HG02571 (cell line): ENCODE measurements at regions not wholly inside any gene's neighbourhood (a gene's known extent, or its start where the extent isn't known, plus 50 kb on each side); places are given as distances from the start of the nearest gene placed in this dataset.

Source experiments
- ATAC-seq: cut with Tn5 transposase; IDR thresholded peaks from one replicate; pipeline ENCODE4 v1.9.1; 2021; ENCODE audit warnings: mild to moderate bottlenecking, moderate library complexity; ENCODE audit not compliant: unreplicated experiment

GRCh38 chr2:195021711-195022507 is 635.1 kb upstream of the SLC39A10 start:
- ATAC-seq: peak; percentile 62

DNA sequence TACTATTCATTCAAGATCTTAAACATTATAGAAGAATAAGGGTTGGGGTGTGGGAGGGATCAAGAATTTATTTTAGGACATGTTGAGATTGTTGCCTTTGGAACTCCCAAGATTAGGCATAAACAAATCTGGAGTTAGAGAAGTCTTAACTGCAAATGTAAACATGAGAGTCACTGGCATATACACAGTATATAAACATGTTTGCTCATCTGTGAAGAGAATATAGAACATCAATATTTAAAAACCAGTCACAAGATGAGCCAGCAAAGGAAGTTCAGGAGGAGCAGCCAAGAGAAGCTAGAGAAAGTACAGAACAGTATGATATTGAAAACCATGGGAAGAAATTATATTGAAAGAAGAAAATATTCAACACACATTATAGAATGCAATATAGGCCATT is 638.6 kb upstream of the SLC39A10 start:
- ATAC-seq: no peak

DNA sequence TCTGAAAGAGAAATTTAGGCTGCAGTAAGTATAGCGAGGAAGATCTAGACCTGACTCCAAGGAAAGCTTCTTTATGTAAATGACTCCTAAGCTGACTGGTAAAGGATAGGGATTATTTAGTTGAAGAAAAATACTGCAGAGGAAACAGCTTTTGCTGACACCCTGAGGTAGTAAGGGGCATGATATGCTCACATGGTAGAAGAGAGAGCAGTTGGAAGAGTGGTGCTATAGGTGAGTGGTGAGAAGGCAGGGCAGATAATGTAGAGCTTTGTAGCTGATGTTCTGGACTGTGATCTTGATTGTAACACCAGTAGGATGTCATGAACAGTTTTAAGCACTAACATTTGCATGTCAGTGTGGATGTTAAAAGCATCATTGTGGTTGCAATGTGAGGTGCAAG is 639.1 kb upstream of the SLC39A10 start:
- ATAC-seq: no peak

DNA sequence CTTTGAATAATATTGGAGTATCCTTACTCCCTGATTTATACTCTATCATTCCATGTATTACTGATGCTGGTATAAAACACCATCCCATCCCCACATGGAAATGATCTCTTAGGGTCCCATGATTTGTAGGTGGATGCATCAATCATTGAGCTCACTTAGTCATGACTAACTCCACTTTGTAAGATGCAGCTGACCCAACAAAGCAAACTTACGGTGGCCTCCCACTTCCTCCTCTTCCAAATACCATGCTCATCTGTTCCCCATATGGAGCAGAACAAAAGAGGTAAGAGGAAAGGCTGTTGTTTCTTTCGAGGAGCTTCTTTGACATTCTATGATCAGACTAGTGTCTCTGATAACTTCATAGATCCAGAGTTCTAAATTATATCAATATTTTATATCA is 640.2 kb upstream of the SLC39A10 start:
- ATAC-seq: no peak

- no peak for ATAC-seq
Observed at GRCh38 chr2:195009202-195009601, 647.8 kb upstream of the SLC39A10 start.

- ATAC-seq: no peak
Observed at GRCh38 chr2:195006856-195007255, 650.2 kb upstream of the SLC39A10 start.

DNA sequence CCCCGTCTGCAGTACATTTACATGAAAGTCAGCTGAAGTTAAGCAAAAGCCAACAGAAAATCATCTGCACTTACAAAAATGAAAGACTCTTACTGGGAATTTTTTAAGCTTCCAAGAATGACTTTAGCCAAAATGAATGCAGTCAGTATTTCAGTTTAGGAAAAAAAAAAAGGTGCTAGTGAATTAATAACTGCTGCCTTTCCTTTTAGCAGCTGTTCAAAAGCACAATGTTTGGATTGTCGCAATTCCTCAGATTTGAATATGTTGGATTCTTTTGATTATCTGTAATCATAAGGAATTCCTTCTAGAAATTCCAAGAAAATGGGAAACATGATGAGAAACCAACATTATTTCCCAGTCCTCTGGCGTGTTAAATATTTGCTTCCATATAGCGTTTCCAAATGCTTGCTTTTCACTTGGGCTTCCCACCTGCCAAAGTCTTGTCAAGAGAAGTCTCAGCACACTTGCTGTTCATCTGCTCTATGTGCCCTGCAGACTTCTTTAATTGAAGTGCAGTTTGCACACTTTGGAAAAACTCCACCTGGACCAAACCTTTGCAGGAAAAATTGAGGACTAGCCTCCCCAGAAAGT is 653.0 kb upstream of the SLC39A10 start:
- ATAC-seq: no peak

- no peak for ATAC-seq
Observed at GRCh38 chr2:195001924-195002323, 655.1 kb upstream of the SLC39A10 start.

GRCh38 chr2:194999771-195000170 is 657.3 kb upstream of the SLC39A10 start:
- no peak for ATAC-seq

DNA sequence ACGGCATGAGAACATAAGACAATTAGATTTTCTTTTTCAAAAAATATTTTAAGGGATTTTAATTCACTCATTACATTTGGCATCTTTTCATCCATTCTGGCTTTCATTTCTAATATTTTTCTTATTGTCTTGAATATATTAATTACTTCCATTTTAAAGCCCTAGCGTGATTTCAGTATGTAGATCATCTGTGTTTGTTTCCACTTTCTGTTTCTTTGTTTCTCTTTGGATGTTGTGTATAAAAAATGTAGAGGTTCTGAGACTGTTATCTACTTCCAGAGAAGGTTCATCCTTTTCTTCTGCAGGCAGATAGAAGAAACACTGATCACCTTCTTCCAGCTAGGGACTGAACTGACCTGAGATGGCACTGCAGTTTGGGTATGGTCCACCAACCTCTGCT is 664.4 kb upstream of the SLC39A10 start:
- no peak for ATAC-seq

GRCh38 chr2:194985258-194985657 is 671.8 kb upstream of the SLC39A10 start:
- ATAC-seq: no peak

DNA sequence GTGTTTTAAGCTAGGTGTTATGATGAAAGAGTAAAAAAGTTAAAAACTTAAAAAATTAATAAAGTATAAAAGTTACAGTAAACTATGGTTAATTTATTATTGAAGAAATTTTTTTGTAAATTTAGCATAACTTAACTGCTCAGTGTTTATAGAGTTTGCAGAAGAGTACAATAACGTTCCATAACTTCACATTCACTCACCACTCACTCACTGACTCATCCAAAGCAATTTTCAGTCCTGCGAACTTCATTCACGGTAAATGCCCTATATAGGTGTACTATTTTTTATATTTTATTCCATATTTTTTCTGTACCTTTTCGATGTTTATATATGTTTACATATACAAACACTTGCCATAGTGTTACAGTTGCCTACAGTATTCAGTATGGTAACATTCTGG is 694.8 kb upstream of the SLC39A10 start:
- no peak for ATAC-seq

DNA sequence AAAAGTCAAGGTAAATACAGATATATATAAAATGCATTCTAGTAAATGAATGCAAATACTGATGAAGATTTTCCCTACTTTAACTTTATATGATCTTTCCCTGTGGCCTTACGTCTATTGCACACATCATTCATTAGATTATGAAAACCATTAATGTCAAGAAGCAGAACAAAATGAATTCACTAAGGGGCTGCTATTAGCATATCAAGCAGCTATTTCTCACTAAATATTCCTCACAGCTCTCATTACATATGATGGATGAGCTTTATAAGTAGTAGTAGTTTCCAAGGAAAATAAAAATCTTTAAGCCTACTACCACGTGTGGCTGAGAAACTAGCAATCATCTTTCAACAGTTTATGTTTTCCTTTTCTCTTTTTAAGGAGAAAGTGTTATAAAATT is 702.8 kb upstream of the SLC39A10 start:
- ATAC-seq: no peak

GRCh38 chr2:194946826-194947225 is 710.2 kb upstream of the SLC39A10 start:
- ATAC-seq: no peak

DNA sequence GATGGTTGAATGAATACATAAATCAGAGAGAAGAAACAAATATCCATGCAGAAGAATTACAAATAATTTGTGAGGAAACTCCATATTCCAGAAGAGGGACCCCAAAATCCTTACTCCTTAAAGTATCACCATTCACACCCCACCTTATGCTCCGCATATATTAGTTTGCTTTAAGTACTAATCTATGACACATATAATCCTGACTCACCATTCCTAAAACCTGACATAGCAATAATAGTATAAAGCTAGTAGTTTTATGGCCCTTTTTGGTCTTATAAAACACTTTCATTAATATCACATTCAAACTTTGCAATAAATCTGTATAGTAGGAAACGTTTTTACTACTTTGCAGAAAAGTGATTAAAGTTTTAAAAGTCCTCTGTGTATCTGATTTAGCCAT is 719.0 kb upstream of the SLC39A10 start:
- ATAC-seq: no peak

GRCh38 chr2:194927489-194927888 is 729.5 kb upstream of the SLC39A10 start:
- no peak for ATAC-seq

GRCh38 chr2:194926873-194927272 is 730.2 kb upstream of the SLC39A10 start:
- no peak for ATAC-seq

DNA sequence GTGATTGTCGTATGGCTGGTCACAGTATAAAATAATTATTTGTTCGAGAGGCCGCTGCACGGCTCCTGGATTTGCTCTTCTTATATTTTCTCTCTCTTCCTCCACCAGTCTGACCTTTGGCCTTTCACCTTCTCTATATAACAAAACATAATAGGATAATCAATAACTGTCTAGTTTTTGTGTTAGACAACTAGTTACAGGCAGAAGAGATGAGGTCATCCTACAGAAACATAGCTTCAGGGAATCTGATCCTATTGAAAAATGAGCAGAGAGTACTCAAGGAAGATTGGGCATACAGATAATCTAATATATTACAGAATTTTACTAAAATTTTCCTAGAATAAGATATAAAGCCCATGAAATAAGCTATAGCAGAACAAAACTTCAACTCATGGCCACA is 731.3 kb upstream of the SLC39A10 start:
- ATAC-seq: no peak

DNA sequence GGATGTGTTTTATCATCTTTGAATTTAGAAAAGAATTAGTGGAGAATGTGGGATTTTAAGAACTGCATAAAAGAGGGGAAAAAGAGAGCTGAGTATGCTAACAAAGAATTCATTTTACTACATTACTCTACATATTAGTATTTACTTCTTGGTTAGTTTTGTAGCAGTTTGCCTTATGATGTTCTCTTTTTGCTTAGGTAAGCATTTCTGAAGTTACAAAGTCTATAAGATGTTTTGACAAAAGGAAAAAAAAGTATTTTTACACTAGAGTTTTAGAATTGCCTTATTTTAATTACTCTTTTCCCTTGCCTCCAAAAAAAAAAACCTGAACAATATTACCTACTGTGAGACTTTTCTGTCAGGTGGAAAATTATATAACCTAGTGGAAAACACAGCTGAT is 739.5 kb upstream of the SLC39A10 start:
- ATAC-seq: no peak

DNA sequence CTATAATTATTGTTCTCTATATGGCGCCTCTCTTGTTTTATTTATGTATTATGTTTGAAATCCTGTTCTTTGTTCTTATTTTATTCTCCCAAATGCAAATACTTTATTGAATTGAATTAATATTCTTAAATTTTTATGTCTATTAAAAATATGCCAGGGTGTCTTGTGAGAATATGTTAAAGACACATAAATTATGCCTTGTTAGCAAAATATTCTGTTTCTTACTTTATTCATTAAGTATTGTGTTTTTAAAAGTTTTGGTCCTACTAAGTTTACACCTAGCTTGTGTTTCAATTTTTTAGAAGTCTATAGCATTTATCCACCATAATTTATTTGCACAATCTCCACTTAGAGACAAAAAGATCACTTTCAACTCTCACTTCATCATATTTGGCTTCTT is 741.5 kb upstream of the SLC39A10 start:
- ATAC-seq: no peak

DNA sequence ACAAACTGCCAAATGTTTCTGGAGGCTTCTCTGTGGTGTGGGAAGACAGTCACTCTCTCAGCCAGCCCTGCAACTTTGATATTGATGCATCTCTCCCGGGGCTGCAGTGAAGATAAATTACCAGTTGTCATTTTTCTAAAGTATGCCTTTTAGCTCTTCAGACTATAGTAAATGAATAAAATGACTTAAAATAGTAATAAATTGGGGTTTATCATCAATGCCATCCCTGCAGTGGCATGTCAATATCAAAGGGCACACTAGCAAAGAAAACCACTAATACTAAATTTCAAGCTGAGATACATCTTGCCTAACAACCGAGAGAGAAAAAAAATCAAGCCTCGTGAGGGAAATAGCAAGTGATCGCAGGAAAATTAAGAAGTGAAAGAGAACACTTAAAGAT is 749.5 kb upstream of the SLC39A10 start:
- ATAC-seq: no peak

GRCh38 chr2:194896871-194897270 is 760.2 kb upstream of the SLC39A10 start:
- ATAC-seq: no peak

DNA sequence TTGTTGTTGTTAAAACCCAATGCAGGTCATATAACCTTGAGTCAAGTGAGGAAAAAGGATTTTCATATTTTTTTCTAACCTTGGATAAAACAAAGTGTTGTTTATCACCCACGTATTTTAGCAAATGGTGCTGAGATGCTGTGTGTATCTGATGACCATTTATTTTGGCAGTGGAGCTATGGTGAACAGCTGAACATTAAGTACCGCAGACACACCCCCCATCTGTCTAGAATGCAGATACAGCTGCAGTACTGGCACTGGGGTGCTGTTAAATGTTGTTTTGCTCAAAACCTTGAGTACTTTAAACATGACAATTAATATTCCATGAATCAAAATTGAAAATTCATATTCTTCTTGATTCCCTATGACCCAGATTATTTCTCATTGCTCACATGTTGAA is 773.3 kb upstream of the SLC39A10 start:
- ATAC-seq: no peak
